AG08396 (cell line): ENCODE measurements at regions not wholly inside any gene's neighbourhood (a gene's known extent, or its start where the extent isn't known, plus 50 kb on each side); places are given as distances from the start of the nearest gene placed in this dataset.
"Not testable (repeated sequence)": the region's sequence is repeated elsewhere in the genome, so short reads cannot be mapped to it uniquely, and the experiment has no call there.

ENCODE experiments used
- DNase-seq: peaks from one replicate; pipeline ENCODE4 v3.0.0; 2012; ENCODE audit warnings: low spot score, mixed read lengths

GRCh38 chr6:121925534-121926255 is 473.8 kb upstream of the HSF2 start:
- DNase-seq, result no peak

- DNase-seq, result no peak
Observed at GRCh38 chr6:121929301-121929700, 470.2 kb upstream of the HSF2 start.

GRCh38 chr6:121932076-121932991 is 467.1 kb upstream of the HSF2 start:
- peak; percentile 81 for DNase-seq

GRCh38 chr6:121934451-121934850 is 465.0 kb upstream of the HSF2 start:
- no peak for DNase-seq

GRCh38 chr6:121940728-121941127 is 458.7 kb upstream of the HSF2 start:
- DNase-seq, result no peak

- DNase-seq, result no peak
Observed at GRCh38 chr6:121944354-121944753, 455.1 kb upstream of the HSF2 start.

- DNase-seq, result no peak
Observed at GRCh38 chr6:121951123-121951522, 448.3 kb upstream of the HSF2 start.

GRCh38 chr6:121951918-121952379 is 447.5 kb upstream of the HSF2 start:
- DNase-seq, result peak; percentile 56

- not testable (repeated sequence) for DNase-seq
Observed at GRCh38 chr6:121955401-121955800, 444.1 kb upstream of the HSF2 start.

- DNase-seq, result no peak
Observed at GRCh38 chr6:121956782-121957181, 442.7 kb upstream of the HSF2 start.

- DNase-seq, result no peak
Observed at GRCh38 chr6:121959501-121959900, 440.0 kb upstream of the HSF2 start.

- no peak for DNase-seq
Observed at GRCh38 chr6:121961619-121962125, 437.8 kb upstream of the HSF2 start.

- DNase-seq, result no peak
Observed at GRCh38 chr6:121963826-121964225, 435.6 kb upstream of the HSF2 start.

GRCh38 chr6:121965739-121966138 is 433.7 kb upstream of the HSF2 start:
- peak; percentile 5 for DNase-seq

- no peak for DNase-seq
Observed at GRCh38 chr6:121967631-121968030, 431.8 kb upstream of the HSF2 start.

- DNase-seq, result peak; percentile 6
Observed at GRCh38 chr6:121971931-121972335, 427.5 kb upstream of the HSF2 start.

- DNase-seq, result no peak
Observed at GRCh38 chr6:121984956-121985355, 414.5 kb upstream of the HSF2 start.

GRCh38 chr6:121993362-121993761 is 406.1 kb upstream of the HSF2 start:
- DNase-seq, result no peak

GRCh38 chr6:121994919-121995318 is 404.5 kb upstream of the HSF2 start:
- DNase-seq, result no peak

GRCh38 chr6:121998631-121999030 is 400.8 kb upstream of the HSF2 start:
- DNase-seq, result no peak

GRCh38 chr6:121999456-122000065 is 399.9 kb upstream of the HSF2 start:
- DNase-seq, result no peak

GRCh38 chr6:122005661-122006060 is 393.8 kb upstream of the HSF2 start:
- DNase-seq, result no peak
